GM19397 (cell line): ENCODE measurements at regions not wholly inside any gene's neighbourhood (a gene's known extent, or its start where the extent isn't known, plus 50 kb on each side); places are given as distances from the start of the nearest gene placed in this dataset.

Experiments
- ATAC-seq: cut with Tn5 transposase; IDR thresholded peaks from one replicate; pipeline ENCODE4 v1.9.1; 2021; ENCODE audit warnings: mild to moderate bottlenecking, moderate library complexity; ENCODE audit not compliant: unreplicated experiment

GRCh38 chr7:15782656-15783055 lies 96.2 kb upstream of the MEOX2 start:
- ATAC-seq = no peak

- ATAC-seq = no peak
Measured at GRCh38 chr7:15781944-15782343, 95.5 kb upstream of the MEOX2 start.

- ATAC-seq = no peak
Measured at GRCh38 chr7:15780271-15780670, 93.8 kb upstream of the MEOX2 start.

- no peak for ATAC-seq
Measured at GRCh38 chr7:15778191-15778590, 91.7 kb upstream of the MEOX2 start.

- no peak for ATAC-seq
Measured at GRCh38 chr7:15765753-15766152, 79.3 kb upstream of the MEOX2 start.

GRCh38 chr7:15764851-15765382 lies 78.4 kb upstream of the MEOX2 start:
- ATAC-seq = no peak

GRCh38 chr7:15764010-15764409 lies 77.5 kb upstream of the MEOX2 start:
- no peak for ATAC-seq

- ATAC-seq = no peak
Measured at GRCh38 chr7:15757041-15758000, 70.8 kb upstream of the MEOX2 start.

- ATAC-seq = no peak
Measured at GRCh38 chr7:15755061-15755460, 68.6 kb upstream of the MEOX2 start.

- no peak for ATAC-seq
Measured at GRCh38 chr7:15753887-15754579, 67.5 kb upstream of the MEOX2 start.

GRCh38 chr7:15752377-15752776 lies 65.9 kb upstream of the MEOX2 start:
- no peak for ATAC-seq

GRCh38 chr7:15751191-15751701 lies 64.8 kb upstream of the MEOX2 start:
- no peak for ATAC-seq

GRCh38 chr7:15750727-15751126 lies 64.2 kb upstream of the MEOX2 start:
- no peak for ATAC-seq

- no peak for ATAC-seq
Measured at GRCh38 chr7:15749631-15750030, 63.1 kb upstream of the MEOX2 start.

GRCh38 chr7:15747712-15748111 lies 61.2 kb upstream of the MEOX2 start:
- no peak for ATAC-seq

- ATAC-seq = no peak
Measured at GRCh38 chr7:15747301-15747700, 60.8 kb upstream of the MEOX2 start.

GRCh38 chr7:15743926-15744480 lies 57.5 kb upstream of the MEOX2 start:
- no peak for ATAC-seq

GRCh38 chr7:15737601-15738000 lies 51.1 kb upstream of the MEOX2 start:
- ATAC-seq = no peak
